AG04450 (cell line): ENCODE measurements at regions not wholly inside any gene's neighbourhood (a gene's known extent, or its start where the extent isn't known, plus 50 kb on each side); places are given as distances from the start of the nearest gene placed in this dataset.

Source experiments
- CTCF ChIA-PET: fragments of 300-600, 350-600 bp; formaldehyde crosslinking; extraction: SDS; loops from one replicate; lab custom pipeline; 2022; ENCODE audit warnings: antibody characterized with exemption, inconsistent platforms; lab: Charles Lee
- POLR2A ChIA-PET: fragments of 350-600 bp; formaldehyde crosslinking; extraction: SDS; loops from one replicate; lab custom pipeline; 2021; ENCODE audit warnings: antibody characterized with exemption, inconsistent platforms; lab: Yijun Ruan, JAX
- DNase-seq: peaks from one replicate; pipeline ENCODE4 v3.0.0-alpha.2; 2011; ENCODE audit warnings: low read depth, low spot score
- H3K27ac ChIP-seq: one replicate; pipeline ENCODE4 v1.5.1; 2012; ENCODE audit warnings: low read depth, low read length, control low read depth
- H3K27me3 ChIP-seq: one replicate; pipeline ENCODE4 v1.6.0; 2012; ENCODE audit warnings: low read length; ENCODE audit not compliant: control insufficient read depth, insufficient read depth
- H3K4me3 ChIP-seq: 2 replicates; pipeline ENCODE4 v1.5.1; 2011; ENCODE audit warnings: mild to moderate bottlenecking, low read depth, low read length, control low read depth
- H3K9me3 ChIP-seq: 2 replicates; pipeline ENCODE4 v1.5.1; 2012; ENCODE audit warnings: low read length; ENCODE audit not compliant: control insufficient read depth, insufficient read depth
- CTCF ChIP-seq: IDR thresholded peaks from 2 replicates; pipeline ENCODE4 v1.5.1; 2011; ENCODE audit warnings: low read depth, low read length, control low read depth, inconsistent platforms

GRCh38 chr5:17846496-17846895 is 212.2 kb downstream of the TAF11L14 start:
- Histone ChIP-seq H3K4me3 (no peak overlapping the region), H3K27ac (no peak overlapping the region), H3K27me3 (no peaks in the 10 kb centered on the region), H3K9me3 (peaks cover 3% of the 10 kb centered on the region; the same call in 1 of the 2 replicates)
- TF ChIP-seq CTCF = no peak
- ChIA-PET CTCF (no interaction called here), POLR2A (no interaction called here)
- no peak for DNase-seq

- ChIA-PET CTCF (no interaction called here), POLR2A (no interaction called here)
- DNase-seq = no peak
- no peaks in the 10 kb centered on the region for H3K27me3 ChIP-seq
- peaks cover 3% of the 10 kb centered on the region; the same call in 1 of the 2 replicates for H3K9me3 ChIP-seq
- no peak for TF ChIP-seq CTCF
- H3K4me3 ChIP-seq = no peak overlapping the region
- H3K27ac ChIP-seq = no peak overlapping the region
These were observed 213.0 kb downstream of the TAF11L14 start for GRCh38 chr5:17847286-17847685.

- TF ChIP-seq CTCF = no peak
- DNase-seq = no peak
- Histone ChIP-seq H3K9me3 (no peaks in the 10 kb centered on the region), H3K27me3 (no peaks in the 10 kb centered on the region), H3K4me3 (no peak overlapping the region), H3K27ac (no peak overlapping the region)
- POLR2A ChIA-PET = no interaction called here
- CTCF ChIA-PET = no interaction called here
These were observed 217.9 kb downstream of the TAF11L14 start for GRCh38 chr5:17852111-17852510.

GRCh38 chr5:17852740-17853139 is 218.5 kb downstream of the TAF11L14 start:
- POLR2A ChIA-PET = no interaction called here

GRCh38 chr5:17854901-17855300 is 220.6 kb downstream of the TAF11L14 start:
- no peak for DNase-seq
- POLR2A ChIA-PET = no interaction called here
- Histone ChIP-seq H3K9me3 (no peaks in the 10 kb centered on the region), H3K4me3 (no peak overlapping the region), H3K27ac (no peak overlapping the region), H3K27me3 (no peaks in the 10 kb centered on the region)
- CTCF ChIA-PET = no interaction called here
- no peak for TF ChIP-seq CTCF

More at GRCh38 chr5:17852740-17853139, 218.5 kb downstream of the TAF11L14 start:
- CTCF ChIA-PET = no interaction called here
- DNase-seq = no peak
- TF ChIP-seq CTCF = no peak
- H3K27ac ChIP-seq = no peak overlapping the region
- H3K9me3 ChIP-seq = no peaks in the 10 kb centered on the region
- no peaks in the 10 kb centered on the region for H3K27me3 ChIP-seq
- no peak overlapping the region for H3K4me3 ChIP-seq
